MM.1S (cell line): ENCODE measurements at regions not wholly inside any gene's neighbourhood (a gene's known extent, or its start where the extent isn't known, plus 50 kb on each side); places are given as distances from the start of the nearest gene placed in this dataset.

Source experiments
- DNase-seq: peaks from one replicate; pipeline ENCODE4 v3.0.0-alpha.2; 2015
- H2AFZ ChIP-seq: fragments of 300-600 bp; sonication (generic); 2 replicates; pipeline ENCODE4 v1.6.0; 2016; ENCODE audit warnings: antibody characterized with exemption, low read length
- H3F3A ChIP-seq: fragments of 300-600 bp; sonication (generic); 2 replicates; pipeline ENCODE4 v1.6.1; 2016; ENCODE audit warnings: mild to moderate bottlenecking, antibody characterized with exemption, low read length, moderate library complexity, mixed read lengths; ENCODE audit not compliant: insufficient read depth
- H3K27ac ChIP-seq: fragments of 300-600 bp; sonication (generic); 2 replicates; pipeline ENCODE4 v1.5.1; 2016; ENCODE audit warnings: mild to moderate bottlenecking, low read length
- H3K27me3 ChIP-seq: fragments of 300-600 bp; sonication (generic); replicated peaks from 2 replicates; pipeline ENCODE4 v1.6.0; 2016; ENCODE audit warnings: low read length; ENCODE audit not compliant: insufficient read depth
- H3K36me3 ChIP-seq: fragments of 300-600 bp; sonication (generic); replicated peaks from 2 replicates; pipeline ENCODE4 v1.6.1; 2016; ENCODE audit warnings: mild to moderate bottlenecking, low read length, mixed read lengths; ENCODE audit not compliant: insufficient read depth
- H3K4me1 ChIP-seq: fragments of 300-600 bp; sonication (generic); 2 replicates; pipeline ENCODE4 v1.6.1; 2016; ENCODE audit warnings: low read length, mixed read lengths
- H3K4me2 ChIP-seq: fragments of 300-600 bp; sonication (generic); 2 replicates; pipeline ENCODE4 v1.6.0; 2016; ENCODE audit warnings: low read depth, low read length
- H3K4me3 ChIP-seq: fragments of 300-600 bp; sonication (generic); 2 replicates; pipeline ENCODE4 v1.5.1; 2016; ENCODE audit warnings: low read length, mixed read lengths
- H3K79me2 ChIP-seq: fragments of 300-600 bp; sonication (generic); 2 replicates; pipeline ENCODE4 v1.6.1; 2016; ENCODE audit warnings: mixed run types, low read length, mixed read lengths
- H3K9ac ChIP-seq: fragments of 300-600 bp; sonication (generic); 2 replicates; pipeline ENCODE4 v1.6.1; 2016; ENCODE audit warnings: low read length, mixed read lengths
- H3K9me2 ChIP-seq: fragments of 300-600 bp; sonication (generic); replicated peaks from 2 replicates; pipeline ENCODE4 v1.6.1; 2016; ENCODE audit warnings: mild to moderate bottlenecking, low read length, mixed read lengths; ENCODE audit not compliant: insufficient read depth
- H3K9me3 ChIP-seq: fragments of 300-600 bp; sonication (generic); replicated peaks from 2 replicates; pipeline ENCODE4 v1.6.1; 2016; ENCODE audit warnings: mild to moderate bottlenecking, low read length, mixed read lengths; ENCODE audit not compliant: insufficient read depth
- H4K20me1 ChIP-seq: fragments of 300-600 bp; sonication (generic); 2 replicates; pipeline ENCODE4 v1.6.1; 2016; ENCODE audit warnings: mild to moderate bottlenecking, low read length, moderate library complexity, mixed read lengths; ENCODE audit not compliant: insufficient read depth
- EZH2 ChIP-seq: fragments of 300-600 bp; sonication (generic); optimal IDR thresholded peaks from 2 replicates; pipeline ENCODE3; 2017; ENCODE audit warnings: low read depth, mild to moderate bottlenecking, antibody characterized with exemption, low read length, mixed read lengths
- EZH2phosphoT487 ChIP-seq: fragments of 300-600 bp; sonication (generic); IDR thresholded peaks from 2 replicates; pipeline ENCODE4 v1.6.1; 2018; ENCODE audit warnings: antibody characterized with exemption, low read length
- TF ChIP-seq, protein P1 (sequence below): fragments of 300-600 bp; sonication (generic); IDR thresholded peaks from 2 replicates; pipeline ENCODE4 v1.5.1; 2016; ENCODE audit warnings: antibody characterized with exemption, low read length, mixed read lengths

DNA sequence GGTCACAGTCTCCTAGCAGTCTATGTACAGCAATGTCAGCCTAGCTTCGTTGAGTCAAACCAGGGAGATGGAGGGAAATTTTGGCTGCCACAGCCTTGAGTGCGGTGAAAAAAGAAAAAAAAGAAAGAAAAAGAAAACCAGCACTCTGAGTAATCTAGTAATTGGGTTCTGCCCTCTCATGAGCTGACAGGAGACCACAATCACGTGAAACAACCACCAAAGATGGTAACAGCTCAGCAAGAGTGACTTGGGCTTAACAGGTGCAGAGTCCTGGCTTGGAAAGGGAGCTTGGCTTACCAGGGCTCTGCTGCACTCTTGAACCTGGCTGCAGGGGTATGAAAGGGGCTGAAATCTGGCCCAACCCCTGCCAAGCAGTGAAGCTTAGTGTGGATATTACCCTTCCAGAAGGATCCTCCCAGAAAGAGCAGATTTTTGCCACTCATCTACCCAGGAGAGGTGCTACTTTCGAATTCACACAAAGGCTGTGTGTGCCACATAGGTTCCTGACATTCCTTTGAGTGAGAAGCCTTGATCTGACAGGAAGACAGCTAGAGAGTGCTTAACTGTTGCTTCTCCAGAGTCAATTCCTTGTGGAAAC, 350.3 kb downstream of the PTTG2 start:
- Histone ChIP-seq H3K9ac (peak overlapping the region; percentile 58), H2AFZ (no peak overlapping the region), H3K79me2 (no peaks in the 10 kb centered on the region), H3K4me2 (peak overlapping the region; percentile 62), H3K9me2 (no peaks in the 10 kb centered on the region), H3K27ac (peak overlapping the region; percentile 91), H3K27me3 (no peaks in the 10 kb centered on the region), H3F3A (peaks cover 73% of the 10 kb centered on the region), H3K36me3 (no peaks in the 10 kb centered on the region), H3K4me1 (peaks cover 87% of the 10 kb centered on the region), H3K9me3 (no peaks in the 10 kb centered on the region), H4K20me1 (no peaks in the 10 kb centered on the region), H3K4me3 (peak overlapping the region; percentile 15)
- TF ChIP-seq, protein P1, sequence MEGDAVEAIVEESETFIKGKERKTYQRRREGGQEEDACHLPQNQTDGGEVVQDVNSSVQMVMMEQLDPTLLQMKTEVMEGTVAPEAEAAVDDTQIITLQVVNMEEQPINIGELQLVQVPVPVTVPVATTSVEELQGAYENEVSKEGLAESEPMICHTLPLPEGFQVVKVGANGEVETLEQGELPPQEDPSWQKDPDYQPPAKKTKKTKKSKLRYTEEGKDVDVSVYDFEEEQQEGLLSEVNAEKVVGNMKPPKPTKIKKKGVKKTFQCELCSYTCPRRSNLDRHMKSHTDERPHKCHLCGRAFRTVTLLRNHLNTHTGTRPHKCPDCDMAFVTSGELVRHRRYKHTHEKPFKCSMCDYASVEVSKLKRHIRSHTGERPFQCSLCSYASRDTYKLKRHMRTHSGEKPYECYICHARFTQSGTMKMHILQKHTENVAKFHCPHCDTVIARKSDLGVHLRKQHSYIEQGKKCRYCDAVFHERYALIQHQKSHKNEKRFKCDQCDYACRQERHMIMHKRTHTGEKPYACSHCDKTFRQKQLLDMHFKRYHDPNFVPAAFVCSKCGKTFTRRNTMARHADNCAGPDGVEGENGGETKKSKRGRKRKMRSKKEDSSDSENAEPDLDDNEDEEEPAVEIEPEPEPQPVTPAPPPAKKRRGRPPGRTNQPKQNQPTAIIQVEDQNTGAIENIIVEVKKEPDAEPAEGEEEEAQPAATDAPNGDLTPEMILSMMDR, result no peak
- TF ChIP-seq EZH2, result no peak
- no peak for TF ChIP-seq EZH2phosphoT487
- DNase-seq, result peak; percentile 98

DNA sequence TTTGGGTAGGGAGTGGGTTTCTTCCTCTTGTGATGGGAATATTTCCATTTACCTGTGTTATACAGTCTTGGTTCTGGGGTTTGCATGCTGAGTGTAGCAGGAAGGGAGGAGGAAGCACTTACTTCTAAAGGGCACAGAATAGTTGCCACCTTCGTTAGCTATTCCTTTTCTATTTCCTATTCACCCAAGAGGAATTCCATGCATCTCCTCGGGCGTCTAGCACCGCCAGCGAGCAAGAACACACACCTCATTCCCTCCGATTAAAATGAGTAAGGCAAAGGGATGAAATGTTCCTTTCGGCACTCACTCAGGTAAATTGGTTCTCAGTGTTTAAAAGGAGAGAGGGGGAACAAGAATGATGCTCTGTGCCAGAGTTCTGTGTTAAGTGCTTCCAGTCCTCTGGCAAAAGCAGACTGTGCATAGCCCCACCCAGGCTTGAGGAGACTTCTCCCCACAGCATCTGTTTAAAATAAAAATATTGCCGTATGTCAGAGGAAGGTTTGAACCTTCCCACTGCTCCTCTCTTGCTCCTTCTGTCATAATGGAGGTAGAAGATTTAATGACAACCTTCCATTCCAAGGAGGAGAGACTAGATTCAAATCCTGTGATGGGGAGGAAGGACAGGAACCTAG, 351.4 kb downstream of the PTTG2 start:
- Histone ChIP-seq H3K27me3 (no peaks in the 10 kb centered on the region), H3K4me1 (peaks cover 79% of the 10 kb centered on the region), H3F3A (peaks cover 65% of the 10 kb centered on the region), H3K4me2 (peak overlapping the region; percentile 62), H3K9me3 (no peaks in the 10 kb centered on the region), H3K9ac (peak overlapping the region; percentile 58; the same call in 1 of the 2 replicates), H4K20me1 (no peaks in the 10 kb centered on the region), H3K36me3 (no peaks in the 10 kb centered on the region), H3K9me2 (no peaks in the 10 kb centered on the region), H2AFZ (no peak overlapping the region), H3K27ac (peak overlapping the region; percentile 91), H3K79me2 (no peaks in the 10 kb centered on the region), H3K4me3 (no peak overlapping the region)
- TF ChIP-seq EZH2phosphoT487, result no peak
- no peak for DNase-seq

DNA sequence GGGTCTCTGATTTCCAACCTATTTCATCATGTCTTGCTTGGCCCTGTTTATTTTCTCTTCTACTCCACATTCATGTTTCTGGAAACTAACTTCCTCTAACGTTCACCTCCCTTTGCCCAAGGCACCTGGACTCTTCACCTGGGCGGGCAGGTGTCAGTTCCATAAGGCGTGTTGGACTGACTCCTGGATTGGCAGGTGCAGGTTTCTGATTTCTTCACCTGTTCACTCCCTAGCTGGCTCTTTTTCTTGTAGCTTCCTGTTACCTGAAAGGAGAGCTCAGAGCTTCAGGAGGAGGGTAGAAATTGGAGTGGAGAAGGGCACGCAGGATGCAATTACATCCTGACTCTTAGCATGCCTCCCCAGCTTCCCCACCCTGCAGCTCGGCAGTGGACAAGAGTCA, 350.8 kb upstream of the KLF3 start:
- peaks cover 53% of the 10 kb centered on the region for H3F3A ChIP-seq
- H3K27ac ChIP-seq, result peak overlapping the region; percentile 91
- TF ChIP-seq, protein P1, result no peak
- TF ChIP-seq EZH2phosphoT487, result no peak
- TF ChIP-seq EZH2, result no peak
- H3K9me2 ChIP-seq, result no peaks in the 10 kb centered on the region
- no peak overlapping the region for H3K4me3 ChIP-seq
- no peaks in the 10 kb centered on the region for H3K27me3 ChIP-seq
- no peaks in the 10 kb centered on the region for H3K36me3 ChIP-seq
- peak overlapping the region; percentile 39 for H3K4me2 ChIP-seq
- H2AFZ ChIP-seq, result no peak overlapping the region; the same call in 1 of the 2 replicates
- no peaks in the 10 kb centered on the region for H4K20me1 ChIP-seq
- peaks cover 66% of the 10 kb centered on the region for H3K4me1 ChIP-seq
- H3K9ac ChIP-seq, result peak overlapping the region; percentile 35; the same call in 1 of the 2 replicates
- H3K9me3 ChIP-seq, result no peaks in the 10 kb centered on the region
- no peaks in the 10 kb centered on the region for H3K79me2 ChIP-seq
- peak; percentile 75 for DNase-seq

DNA sequence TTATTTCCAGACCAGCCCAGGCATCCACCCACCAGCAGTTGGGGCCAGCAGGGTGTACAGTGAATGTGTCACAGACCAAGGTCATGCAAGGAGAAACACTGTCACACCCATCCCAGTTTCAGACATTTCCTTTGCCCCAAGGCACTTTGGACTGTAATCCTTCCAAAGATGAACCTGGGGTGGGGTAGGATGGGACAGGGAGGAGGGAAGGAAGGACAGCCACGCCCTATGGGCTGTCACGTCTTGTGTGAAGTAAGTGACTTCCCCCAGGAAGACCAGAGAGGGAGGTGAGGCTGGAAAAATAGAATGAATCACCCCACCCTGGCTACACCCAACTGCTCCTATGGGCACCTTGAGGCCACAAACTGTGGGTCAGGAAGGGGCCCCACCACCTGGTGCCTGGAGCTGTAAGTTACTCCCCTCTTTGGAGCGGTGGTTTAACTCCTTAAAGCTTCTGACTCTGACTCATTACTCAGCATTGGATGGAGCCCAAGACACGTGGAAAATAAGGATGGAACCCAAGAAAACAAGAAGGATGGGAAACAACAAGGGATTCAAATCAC, 349.9 kb upstream of the KLF3 start:
- no peak overlapping the region for H3K4me3 ChIP-seq
- DNase-seq, result peak; percentile 28
- H4K20me1 ChIP-seq, result no peaks in the 10 kb centered on the region
- peak overlapping the region; percentile 35; the same call in 1 of the 2 replicates for H3K9ac ChIP-seq
- peaks cover 58% of the 10 kb centered on the region for H3F3A ChIP-seq
- TF ChIP-seq EZH2phosphoT487, result no peak
- TF ChIP-seq, protein P1, result no peak
- H3K27me3 ChIP-seq, result no peaks in the 10 kb centered on the region
- H3K27ac ChIP-seq, result peak overlapping the region; percentile 91
- no peaks in the 10 kb centered on the region for H3K9me3 ChIP-seq
- H3K79me2 ChIP-seq, result no peaks in the 10 kb centered on the region
- H2AFZ ChIP-seq, result peak overlapping the region; percentile 28
- H3K9me2 ChIP-seq, result no peaks in the 10 kb centered on the region
- H3K4me1 ChIP-seq, result peaks cover 60% of the 10 kb centered on the region
- no peaks in the 10 kb centered on the region for H3K36me3 ChIP-seq
- H3K4me2 ChIP-seq, result peak overlapping the region; percentile 39; the same call in 1 of the 2 replicates
